Stimulated activated CD8-positive, alpha-beta memory T cell treated with anti-CD3 and anti-CD28 coated beads, Interleukin-4, amount 100 ng/mL, for 1 hour (primary cell): ENCODE measurements at regions not wholly inside any gene's neighbourhood (a gene's known extent, or its start where the extent isn't known, plus 50 kb on each side); places are given as distances from the start of the nearest gene placed in this dataset.

Source experiments
- DNase-seq, 2 donors: peaks; one replicate each; pipeline ENCODE4 v3.0.0-alpha.2; 2020; ENCODE audit warnings: low read depth in 2 of 2, low spot score in 1 of 2

- no peak for DNase-seq
Measured at GRCh38 chr16:65489531-65490023, 367.7 kb upstream of the CDH11 start.

GRCh38 chr16:65487231-65487630 lies 365.4 kb upstream of the CDH11 start:
- DNase-seq = no peak

DNA sequence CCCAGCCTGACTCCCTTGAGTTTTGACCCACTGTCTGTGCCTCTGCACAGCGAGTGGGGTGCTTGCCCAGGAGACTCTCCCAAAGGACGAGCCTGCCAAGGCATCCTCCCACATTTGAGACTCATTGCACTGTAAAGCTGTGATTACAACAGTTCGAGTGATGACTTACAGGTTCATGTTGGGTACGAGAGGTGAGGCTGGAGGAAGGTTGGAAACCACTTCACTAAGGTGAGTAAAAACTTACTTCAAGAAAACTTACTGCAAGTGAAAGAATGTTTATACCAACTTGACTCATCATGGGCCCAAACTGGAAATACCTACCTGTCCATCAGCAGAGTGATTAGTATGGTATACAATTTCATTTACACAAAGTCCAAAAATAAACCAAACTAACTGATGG lies 360.1 kb upstream of the CDH11 start:
- DNase-seq = no peak

GRCh38 chr16:65480281-65481091 lies 358.6 kb upstream of the CDH11 start:
- DNase-seq = no peak

DNA sequence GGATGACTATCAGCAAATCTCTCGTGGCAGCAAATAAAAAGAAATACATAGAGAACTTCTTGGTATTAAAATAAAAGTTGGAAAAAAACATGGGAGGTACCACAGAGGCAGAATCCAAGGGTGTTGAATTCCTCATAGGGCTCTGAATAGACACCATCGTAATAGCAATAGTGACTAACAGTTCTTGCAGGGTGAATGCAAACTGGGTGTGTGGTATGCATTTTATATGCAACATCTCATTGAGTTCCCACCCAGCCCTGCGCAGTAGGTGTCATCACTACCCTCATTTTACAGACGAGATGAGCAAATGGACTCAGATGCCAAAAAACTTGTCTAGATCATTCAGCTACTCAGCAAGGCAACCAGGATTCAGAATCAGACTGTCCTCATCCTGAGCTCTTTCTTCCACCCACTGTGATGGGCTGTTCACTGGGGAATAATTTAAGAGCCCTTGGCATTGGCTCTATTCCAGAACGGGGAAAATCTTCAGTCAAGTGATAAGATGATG lies 354.6 kb upstream of the CDH11 start:
- no peak for DNase-seq

DNA sequence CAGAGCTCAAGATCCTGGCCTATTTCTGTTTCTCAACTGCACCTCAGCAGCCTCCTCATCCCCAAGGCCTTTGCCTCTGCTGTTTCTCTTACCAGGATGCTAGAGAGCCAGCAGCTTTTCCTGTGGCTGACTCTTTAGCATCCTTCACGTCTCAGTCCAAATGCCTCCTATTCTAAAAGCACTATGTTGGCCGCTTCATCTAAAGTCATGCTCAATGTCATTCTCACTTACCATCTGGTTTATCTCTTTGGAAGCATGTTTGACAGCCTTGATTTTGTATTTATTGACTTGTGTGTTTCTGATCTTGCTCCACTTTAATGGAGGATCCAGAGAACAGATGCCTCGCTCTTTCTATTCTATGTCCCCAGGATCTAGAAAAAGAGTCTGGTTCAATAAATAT lies 351.8 kb upstream of the CDH11 start:
- DNase-seq = no peak

DNA sequence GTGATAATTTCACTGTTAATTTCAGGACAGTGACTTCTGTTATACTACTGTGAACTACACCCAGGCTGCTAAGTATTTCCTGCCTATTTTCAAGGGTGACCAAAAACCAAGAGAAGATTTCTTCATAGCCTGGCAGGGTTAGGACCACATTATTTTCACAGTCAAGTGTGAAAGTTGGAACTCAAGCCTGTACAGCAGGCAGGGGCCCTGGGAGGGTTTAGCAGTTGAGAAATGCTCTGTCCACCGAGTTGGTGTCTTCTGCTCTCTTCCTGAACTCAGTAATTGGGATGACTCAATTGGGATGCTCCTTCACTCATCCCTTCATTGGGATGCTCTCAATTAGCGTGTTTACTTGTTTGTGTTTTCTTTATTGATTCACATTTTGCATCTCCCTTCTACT lies 347.3 kb upstream of the CDH11 start:
- DNase-seq = no peak

DNA sequence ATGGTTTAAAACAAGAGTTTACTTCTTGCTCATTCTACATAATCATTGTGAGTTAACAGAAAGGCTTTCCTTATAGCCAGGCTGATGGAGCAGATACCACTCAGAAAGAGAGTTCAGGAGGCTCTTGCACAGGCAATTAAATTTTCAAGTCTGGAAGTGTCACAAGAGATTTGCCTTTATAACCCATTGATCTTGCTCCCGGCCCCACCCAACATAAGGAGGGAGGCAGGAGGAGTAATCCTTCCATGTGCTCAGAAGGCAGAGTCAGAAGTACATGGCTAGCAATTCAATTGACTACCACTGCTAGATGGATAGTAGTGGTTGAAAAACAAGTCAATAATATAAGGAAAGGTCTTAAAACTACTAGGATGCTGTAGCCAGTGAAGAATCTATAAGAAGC lies 346.3 kb upstream of the CDH11 start:
- no peak for DNase-seq

GRCh38 chr16:65463652-65464260 lies 341.9 kb upstream of the CDH11 start:
- DNase-seq = no peak

DNA sequence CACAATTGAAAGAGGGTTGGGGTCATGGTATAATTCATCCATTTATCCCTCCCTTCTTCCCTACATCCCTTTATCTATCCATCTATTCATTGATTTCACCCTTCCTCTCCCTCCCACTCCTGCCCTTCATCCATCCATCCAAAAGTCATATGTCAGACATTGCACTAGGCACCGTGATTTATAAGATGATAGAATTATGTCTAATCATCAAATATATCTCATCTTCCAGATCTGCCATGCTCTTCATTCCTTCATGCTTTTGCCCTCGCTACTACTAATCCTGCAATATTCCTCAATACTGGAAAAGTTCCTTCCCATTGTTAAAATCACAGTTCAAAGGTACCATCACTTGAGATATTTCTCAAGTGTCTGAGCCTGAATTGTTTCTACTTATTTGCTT lies 335.2 kb upstream of the CDH11 start:
- DNase-seq = no peak

GRCh38 chr16:65455761-65456160 lies 333.9 kb upstream of the CDH11 start:
- DNase-seq = no peak

DNA sequence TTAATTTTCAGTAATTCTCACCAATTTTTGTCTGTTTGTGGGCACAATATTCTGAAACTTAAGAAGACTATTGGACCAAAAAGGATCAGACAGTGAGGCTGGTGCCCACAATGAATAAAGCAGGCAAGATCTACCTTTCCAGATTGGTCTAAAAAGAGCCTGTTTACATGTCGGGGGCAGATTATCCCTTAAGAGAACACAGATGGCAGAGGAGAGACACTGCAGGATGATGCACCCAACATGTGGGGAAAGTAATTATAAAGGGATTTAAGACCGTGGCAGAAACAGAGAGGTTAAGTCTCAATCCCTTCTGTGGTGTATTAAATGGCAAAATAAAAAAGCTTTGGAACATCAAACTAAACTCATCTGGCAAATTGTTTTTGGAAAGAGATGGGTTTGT lies 331.8 kb upstream of the CDH11 start:
- DNase-seq = no peak

DNA sequence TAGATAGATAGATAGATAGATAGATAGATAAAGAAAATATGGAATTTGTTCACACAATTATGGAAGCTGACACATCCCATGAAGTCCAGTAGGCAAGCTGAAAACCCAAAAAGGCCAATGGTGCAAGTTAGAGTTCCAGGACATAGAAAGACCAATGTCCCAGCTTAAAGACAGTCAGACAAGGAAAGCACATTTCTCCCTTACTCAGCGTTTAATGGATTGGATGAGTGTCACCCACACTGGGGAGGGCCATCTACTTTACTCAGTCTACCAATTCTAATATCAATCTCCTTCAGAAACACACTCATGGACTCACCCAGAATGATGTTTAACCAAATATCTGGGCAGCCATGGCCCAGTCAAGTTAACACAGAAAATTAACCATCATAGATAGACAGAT lies 327.7 kb upstream of the CDH11 start:
- DNase-seq = no peak

DNA sequence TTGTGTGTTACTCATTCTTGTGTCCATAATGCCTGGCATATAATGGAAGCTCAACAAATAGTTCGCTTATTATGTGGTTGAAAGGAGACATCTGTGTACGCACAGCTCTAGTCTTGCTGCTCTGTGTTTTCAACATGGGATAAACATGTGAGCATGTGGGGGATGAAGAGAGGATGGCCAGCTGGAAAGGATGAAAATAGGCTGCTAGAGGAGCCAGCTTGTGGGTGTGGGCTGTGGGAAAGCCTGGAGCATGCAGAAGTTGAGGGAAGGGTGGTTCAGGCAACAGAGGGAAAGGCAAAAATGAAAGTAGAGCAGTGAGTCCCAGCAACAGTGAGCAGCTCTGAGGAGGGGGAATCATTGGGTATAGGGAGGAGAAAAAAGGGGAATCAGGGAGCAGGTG lies 324.6 kb upstream of the CDH11 start:
- no peak for DNase-seq

DNA sequence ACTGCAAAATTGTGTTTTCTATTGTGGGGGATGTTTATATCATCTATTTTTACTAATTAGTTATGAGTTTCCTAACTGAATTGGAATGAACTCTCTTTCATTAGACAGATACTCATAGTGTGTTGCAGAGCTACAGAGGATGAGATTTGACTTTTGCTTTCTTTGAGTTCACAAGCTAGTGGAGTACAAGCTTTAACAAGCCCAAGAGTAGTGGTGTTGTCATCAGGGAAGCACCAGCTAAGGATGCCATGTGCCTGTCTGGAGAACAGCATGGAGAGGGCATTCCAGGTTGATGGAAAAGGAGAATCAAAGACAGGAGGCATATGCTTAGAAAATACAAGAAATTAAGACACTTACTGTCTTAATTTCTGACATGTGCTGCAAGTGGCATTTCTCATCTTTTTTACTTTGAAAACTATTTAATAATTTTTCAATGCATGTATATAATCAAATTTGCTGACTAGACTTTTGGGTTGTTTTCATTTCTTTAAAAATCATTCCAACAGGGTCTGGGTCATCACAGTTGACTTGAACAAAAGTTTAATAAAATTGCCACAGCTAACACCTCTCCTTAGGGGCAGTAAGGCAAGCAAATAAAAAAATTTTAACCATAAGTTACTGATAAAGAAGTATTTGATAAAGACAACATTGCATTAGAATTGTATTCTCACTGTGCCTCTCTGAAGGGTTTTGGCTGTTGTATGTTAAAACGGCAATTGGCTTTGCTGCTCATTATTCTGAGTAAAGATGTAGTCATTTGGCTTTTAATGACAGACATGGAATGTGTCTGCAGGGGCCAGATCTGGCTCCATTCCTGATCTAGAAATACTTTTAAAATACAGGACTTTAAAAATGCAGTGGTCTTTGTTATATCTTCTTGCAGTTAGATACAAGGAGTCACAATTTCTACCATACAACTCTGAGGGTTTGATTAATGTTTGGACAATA lies 323.7 kb upstream of the CDH11 start:
- no peak for DNase-seq

DNA sequence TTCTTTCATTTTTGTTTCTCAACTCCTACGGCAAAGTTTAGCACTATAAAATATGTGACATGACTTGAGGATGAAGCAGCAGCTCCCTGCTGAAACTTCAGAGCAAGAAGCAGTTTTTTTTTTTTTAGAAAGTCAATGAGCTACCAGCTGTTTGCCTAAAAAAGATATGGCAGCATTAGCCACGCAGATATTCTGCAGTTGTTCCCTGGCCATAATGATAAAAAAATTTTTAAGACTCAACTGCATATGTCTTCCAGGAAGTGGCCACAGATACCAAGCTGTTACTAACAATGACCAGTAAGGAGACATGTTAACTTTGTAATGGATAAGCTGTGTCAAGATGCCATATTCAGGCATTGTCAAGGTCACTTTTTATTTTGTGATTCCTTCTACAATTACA lies 319.6 kb upstream of the CDH11 start:
- DNase-seq = no peak

- DNase-seq = no peak
Measured at GRCh38 chr16:65429504-65430181, 307.8 kb upstream of the CDH11 start.

DNA sequence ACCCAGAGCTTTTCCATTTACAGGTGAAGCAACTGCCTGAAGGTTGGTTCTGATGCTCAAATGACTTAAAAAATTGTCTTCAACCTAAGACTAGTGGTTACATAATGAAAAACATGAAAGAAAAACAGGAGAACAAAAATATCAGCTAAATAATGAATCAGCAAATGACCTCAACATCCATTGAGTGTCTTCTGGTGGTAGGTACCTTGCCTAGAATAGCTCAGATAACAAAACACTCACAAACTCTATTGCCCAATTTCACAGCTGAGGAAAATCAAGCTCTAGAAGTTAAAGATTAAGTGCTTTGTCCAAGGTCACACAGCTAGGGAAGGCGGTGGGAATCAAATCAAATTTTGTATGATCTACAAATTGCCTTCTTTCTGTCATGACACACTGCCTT lies 304.6 kb upstream of the CDH11 start:
- DNase-seq = no peak

DNA sequence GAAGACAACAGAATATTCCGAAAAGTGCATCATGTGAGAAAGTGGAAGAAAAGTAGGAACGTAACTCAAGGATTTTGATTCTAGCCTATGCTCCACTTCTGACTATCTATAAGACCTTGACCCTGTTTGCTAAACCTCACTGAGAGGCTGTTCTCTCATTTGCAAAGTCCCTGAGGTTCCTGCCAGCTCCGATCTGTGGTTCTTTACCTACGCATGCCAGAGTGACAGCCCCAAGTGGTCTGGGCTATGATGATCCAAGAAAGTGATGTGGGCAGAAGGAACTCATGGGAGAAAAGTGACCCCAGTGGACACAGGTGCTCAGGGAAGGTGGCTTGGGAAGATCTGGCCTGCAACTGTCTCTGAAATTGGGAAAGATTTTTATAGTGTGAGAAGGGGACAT lies 301.1 kb upstream of the CDH11 start:
- DNase-seq = no peak

DNA sequence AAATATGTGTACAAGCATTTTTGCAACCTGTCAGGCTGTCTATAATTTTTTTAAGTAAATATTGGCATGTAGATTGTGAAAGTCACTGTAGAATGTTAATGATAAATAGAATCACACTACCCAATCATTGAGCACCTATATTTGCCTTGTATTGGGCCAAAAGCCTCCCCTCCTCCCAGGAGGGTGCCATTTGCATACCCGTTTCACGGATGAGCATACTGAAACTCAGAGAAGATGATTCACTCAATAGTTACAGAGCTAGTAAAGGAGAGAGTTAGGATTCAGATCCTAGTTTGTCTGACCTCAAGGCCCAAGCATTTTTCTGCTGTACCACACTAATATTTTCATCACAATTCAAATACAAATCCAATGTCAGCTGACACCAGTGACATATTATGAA lies 299.7 kb upstream of the CDH11 start:
- no peak for DNase-seq

GRCh38 chr16:65418435-65418834 lies 296.6 kb upstream of the CDH11 start:
- DNase-seq = no peak
